ENCODE measurements at regions not wholly inside any gene's neighbourhood (a gene's known extent, or its start where the extent isn't known, plus 50 kb on each side); places are given as distances from the start of the nearest gene placed in this dataset.
A peak's percentile ranks its signal among the peaks of the same experiment; 100 is the strongest.

DNA sequence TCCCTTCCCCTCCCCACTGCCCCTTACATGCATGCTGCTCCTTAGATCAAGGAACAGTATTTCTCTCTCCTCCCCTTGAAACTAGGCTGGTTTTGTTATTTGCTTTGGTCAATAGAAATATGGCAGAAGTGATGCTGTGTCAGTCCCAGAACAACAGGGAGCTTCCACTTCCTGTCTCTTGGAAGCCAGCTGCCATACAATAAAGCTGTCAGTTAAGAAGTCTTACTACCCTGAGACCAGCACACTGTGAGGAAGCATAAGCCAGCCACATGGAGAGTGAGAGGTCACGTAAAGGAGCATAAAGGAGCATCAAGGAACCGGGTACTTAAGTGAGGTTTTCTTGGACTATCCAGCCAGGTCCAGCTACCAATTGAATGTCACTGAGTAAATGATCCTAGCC lies 126.6 kb downstream of the NOL4 start:
- Mint-ChIP-seq H3K9me3 (no peaks in the 10 kb centered on the region), H3K4me1 (no peaks in the 10 kb centered on the region), H3K4me3 (no peak overlapping the region), H3K27me3 (no peaks in the 10 kb centered on the region), H3K36me3 (no peaks in the 10 kb centered on the region), H3K27ac (no peak overlapping the region)
- no peak for DNase-seq
- no peak for ATAC-seq (ENCODE audit: low read depth in 2 of 2)

DNA sequence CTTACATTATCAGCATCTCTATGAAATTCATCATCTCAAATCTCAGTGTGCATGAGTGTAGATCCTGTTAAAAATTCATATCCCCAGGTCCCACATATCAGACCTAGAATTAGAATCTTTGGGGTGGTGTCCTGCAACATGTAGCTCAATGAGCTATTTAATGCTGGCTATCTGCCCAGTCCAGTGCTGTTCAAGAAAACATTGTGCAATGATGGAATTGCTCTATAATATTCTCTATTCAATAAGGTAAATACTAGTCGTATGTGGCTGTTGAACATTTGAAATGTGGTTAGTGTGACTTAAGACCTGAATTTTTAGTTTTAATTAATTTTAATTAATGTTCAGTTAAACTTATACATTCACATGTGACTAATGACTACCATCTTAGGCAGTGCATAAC lies 127.4 kb downstream of the NOL4 start:
- Mint-ChIP-seq H3K9me3 (no peaks in the 10 kb centered on the region), H3K36me3 (no peaks in the 10 kb centered on the region), H3K27me3 (no peaks in the 10 kb centered on the region), H3K4me3 (no peak overlapping the region), H3K27ac (no peak overlapping the region), H3K4me1 (no peaks in the 10 kb centered on the region)
- no peak for ATAC-seq (ENCODE audit: low read depth in 2 of 2)
- no peak for DNase-seq

DNA sequence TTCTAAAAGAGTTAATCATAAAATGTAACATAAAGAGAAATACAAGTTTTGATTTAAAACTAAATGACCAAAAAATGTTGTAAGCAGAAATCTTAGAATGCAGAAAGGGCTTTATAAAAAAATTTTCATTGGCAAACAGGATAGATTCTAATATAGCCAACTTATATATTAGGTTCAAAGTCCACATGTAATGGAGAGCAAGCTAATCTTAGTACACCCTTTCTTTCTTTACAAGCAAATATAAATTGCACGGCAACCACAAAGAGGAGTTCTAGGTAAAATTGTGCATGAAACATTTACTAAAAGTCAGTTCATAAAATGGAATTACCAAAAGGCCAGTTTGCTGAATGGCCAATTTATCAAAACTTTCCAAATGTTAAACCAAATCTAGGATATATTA lies 130.6 kb downstream of the NOL4 start:
- Mint-ChIP-seq H3K27me3 (no peaks in the 10 kb centered on the region), H3K27ac (no peak overlapping the region), H3K4me3 (no peak overlapping the region), H3K9me3 (peaks cover 0 to 4% (median 0%) of the 10 kb centered on the region in 7 donors), H3K4me1 (no peaks in the 10 kb centered on the region), H3K36me3 (no peaks in the 10 kb centered on the region)
- ATAC-seq (ENCODE audit: low read depth in 2 of 2) (no peak), DNase-seq (no peak)

DNA sequence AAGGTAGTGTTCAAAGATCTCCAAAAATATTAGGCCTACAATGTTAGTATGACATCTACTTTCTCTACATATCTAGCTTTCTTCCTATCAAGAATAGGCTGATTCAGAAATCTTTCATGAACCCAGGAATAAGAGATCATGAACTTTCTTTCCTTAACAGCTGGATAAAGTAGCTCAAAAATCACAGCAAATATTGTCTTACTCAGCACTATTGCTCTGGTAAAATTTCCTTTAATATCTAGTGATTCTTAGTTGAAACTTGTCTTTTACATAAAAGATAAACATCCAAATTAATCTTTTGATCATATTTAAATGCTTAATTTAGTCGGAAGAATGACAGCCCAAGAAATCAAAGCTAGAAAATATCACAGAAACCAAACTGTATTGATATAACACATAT lies 131.9 kb downstream of the NOL4 start:
- Mint-ChIP-seq H3K36me3 (no peaks in the 10 kb centered on the region), H3K27ac (no peak overlapping the region), H3K9me3 (peaks cover 0 to 4% (median 0%) of the 10 kb centered on the region in 7 donors), H3K27me3 (no peaks in the 10 kb centered on the region), H3K4me3 (no peak overlapping the region), H3K4me1 (no peaks in the 10 kb centered on the region)
- no peak for ATAC-seq (ENCODE audit: low read depth in 2 of 2)
- DNase-seq, result no peak

DNA sequence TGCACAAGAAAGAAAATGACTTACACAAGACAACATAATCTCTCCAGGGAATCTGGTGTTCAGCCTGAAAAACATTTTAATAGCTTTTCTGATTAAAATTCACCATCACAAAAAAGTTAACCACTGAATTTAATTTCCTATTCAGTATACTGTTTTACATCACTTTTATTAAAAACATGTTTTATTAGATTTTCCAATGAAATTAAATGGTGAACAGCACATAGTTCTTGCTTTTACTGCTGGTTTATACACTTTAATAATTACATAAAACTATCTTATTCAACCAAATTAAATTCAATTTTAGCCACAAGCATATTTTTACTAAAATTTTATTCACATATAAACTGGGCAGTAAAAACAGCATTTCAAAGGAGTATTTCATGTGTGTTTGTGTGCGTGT lies 138.3 kb downstream of the NOL4 start:
- peaks cover 0 to 4% (median 0%) of the 10 kb centered on the region in 7 donors for H3K9me3 Mint-ChIP-seq
- H3K36me3 Mint-ChIP-seq, result no peaks in the 10 kb centered on the region
- H3K4me3 Mint-ChIP-seq, result no peak overlapping the region
- no peaks in the 10 kb centered on the region for H3K27me3 Mint-ChIP-seq
- ATAC-seq (ENCODE audit: low read depth in 2 of 2) (no peak), DNase-seq (no peak)
- H3K27ac Mint-ChIP-seq, result no peak overlapping the region
- no peaks in the 10 kb centered on the region for H3K4me1 Mint-ChIP-seq

DNA sequence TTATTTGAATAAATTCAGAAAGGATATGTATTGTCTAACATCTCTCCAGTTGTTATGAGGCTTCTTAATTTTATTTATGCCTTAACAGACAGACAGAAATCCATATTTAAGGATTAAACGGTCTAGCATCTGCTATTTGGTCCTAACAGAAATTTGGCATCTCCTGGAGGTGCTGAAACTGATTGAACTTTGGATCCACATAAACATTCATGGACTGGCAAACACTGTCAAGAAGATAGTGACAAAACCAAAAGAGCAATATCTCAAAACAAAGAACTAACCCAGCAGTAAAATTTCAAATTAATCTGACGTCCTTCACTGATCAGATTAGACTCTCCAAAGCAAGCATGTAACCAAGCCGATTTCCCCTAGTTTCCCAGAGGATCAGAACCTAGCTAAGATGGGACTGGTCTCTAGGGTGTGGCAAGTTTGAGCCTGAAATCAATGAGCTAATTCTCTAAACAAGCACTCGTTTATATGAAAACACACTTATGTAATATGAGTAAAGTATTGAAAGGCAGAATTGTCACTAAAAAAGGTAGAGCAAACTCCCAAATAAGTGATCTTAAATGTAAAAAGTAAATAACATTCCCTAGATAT lies 139.5 kb downstream of the NOL4 start:
- H3K36me3 Mint-ChIP-seq, result no peaks in the 10 kb centered on the region
- H3K27me3 Mint-ChIP-seq, result no peaks in the 10 kb centered on the region
- no peaks in the 10 kb centered on the region for H3K4me1 Mint-ChIP-seq
- H3K9me3 Mint-ChIP-seq, result peaks cover 0 to under 1% (median 0%) of the 10 kb centered on the region in 7 donors
- DNase-seq (no peak), ATAC-seq (ENCODE audit: low read depth in 2 of 2) (no peak)
- H3K27ac Mint-ChIP-seq, result no peak overlapping the region
- H3K4me3 Mint-ChIP-seq, result no peak overlapping the region

GRCh38 chr18:34084635-34085034 lies 140.1 kb downstream of the NOL4 start:
- Mint-ChIP-seq H3K27me3 (no peaks in the 10 kb centered on the region), H3K9me3 (no peaks in the 10 kb centered on the region), H3K36me3 (no peaks in the 10 kb centered on the region), H3K27ac (no peak overlapping the region), H3K4me1 (no peaks in the 10 kb centered on the region), H3K4me3 (no peak overlapping the region)
- DNase-seq, result no peak
- no peak for ATAC-seq (ENCODE audit: low read depth in 2 of 2)

DNA sequence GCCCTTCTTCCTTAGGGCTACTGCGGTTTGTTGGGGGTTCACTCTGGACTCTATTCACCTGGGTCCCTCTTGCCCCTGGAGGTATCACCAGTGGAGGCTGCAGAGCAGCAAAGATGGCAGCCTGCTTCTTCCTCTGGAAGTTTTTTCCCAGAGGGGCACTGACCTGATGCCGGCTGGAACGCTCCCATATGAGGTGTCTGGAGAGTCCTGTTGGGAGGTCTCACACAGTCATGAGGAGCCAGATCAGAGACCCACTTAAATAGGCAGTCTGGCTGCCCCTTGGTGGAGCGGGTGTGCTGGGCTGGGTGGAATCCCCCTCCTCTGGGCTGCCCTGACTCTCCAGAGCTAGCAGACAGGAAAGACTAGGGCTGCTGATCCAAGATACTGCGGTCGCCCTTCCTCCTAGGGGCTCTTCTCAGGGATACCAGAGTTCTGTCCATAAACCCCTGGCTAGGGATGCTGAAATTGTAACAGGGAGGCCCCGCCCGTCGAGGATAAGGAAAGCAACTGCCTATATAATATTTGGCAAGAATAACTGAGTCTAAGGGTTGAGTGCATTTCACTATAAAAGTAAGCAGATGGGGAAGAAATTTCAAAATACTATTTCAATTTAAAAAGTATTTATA lies 140.7 kb downstream of the NOL4 start:
- H3K27ac Mint-ChIP-seq, result no peak overlapping the region

DNA sequence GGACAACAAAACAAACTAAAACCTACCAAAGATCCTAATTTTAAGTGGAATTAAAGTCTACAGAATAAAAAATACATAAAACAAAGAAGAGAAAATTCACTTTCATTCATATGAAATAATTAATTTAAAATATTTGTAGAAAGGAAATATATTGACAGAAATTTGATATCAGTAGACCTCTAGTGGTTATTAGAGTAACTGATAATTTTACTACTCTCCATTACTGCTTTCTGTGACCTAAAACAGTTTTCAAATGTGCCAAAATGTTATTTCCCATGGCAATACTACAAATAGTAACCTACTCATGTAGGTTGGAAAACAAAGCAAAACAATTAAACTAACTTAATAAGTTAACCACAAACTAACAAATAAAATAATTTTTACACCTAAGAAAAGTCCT lies 147.1 kb downstream of the NOL4 start:
- DNase-seq (no peak), ATAC-seq (ENCODE audit: low read depth in 2 of 2) (no peak)
- Mint-ChIP-seq H3K36me3 (no peaks in the 10 kb centered on the region), H3K4me1 (no peaks in the 10 kb centered on the region), H3K9me3 (peaks cover 0 to 4% (median 0%) of the 10 kb centered on the region in 7 donors), H3K27me3 (no peaks in the 10 kb centered on the region), H3K4me3 (no peak overlapping the region), H3K27ac (no peak overlapping the region)

More for the DNA sequence above, 140.7 kb downstream of the NOL4 start:
- no peak for DNase-seq
- Mint-ChIP-seq H3K36me3 (no peaks in the 10 kb centered on the region), H3K27me3 (no peaks in the 10 kb centered on the region), H3K4me1 (no peaks in the 10 kb centered on the region), H3K4me3 (no peak overlapping the region), H3K9me3 (peaks cover 0 to 4% (median 0%) of the 10 kb centered on the region in 7 donors)
- ATAC-seq (ENCODE audit: low read depth in 2 of 2), result no peak

- Mint-ChIP-seq H3K4me3 (no peak overlapping the region), H3K36me3 (no peaks in the 10 kb centered on the region), H3K27me3 (no peaks in the 10 kb centered on the region), H3K4me1 (no peaks in the 10 kb centered on the region), H3K9me3 (peaks cover 0 to 4% (median 0%) of the 10 kb centered on the region in 7 donors), H3K27ac (no peak overlapping the region)
- no peak for DNase-seq
- ATAC-seq (ENCODE audit: low read depth in 2 of 2), result no peak
These were observed 148.5 kb downstream of the NOL4 start for GRCh38 chr18:34075963-34076860.

DNA sequence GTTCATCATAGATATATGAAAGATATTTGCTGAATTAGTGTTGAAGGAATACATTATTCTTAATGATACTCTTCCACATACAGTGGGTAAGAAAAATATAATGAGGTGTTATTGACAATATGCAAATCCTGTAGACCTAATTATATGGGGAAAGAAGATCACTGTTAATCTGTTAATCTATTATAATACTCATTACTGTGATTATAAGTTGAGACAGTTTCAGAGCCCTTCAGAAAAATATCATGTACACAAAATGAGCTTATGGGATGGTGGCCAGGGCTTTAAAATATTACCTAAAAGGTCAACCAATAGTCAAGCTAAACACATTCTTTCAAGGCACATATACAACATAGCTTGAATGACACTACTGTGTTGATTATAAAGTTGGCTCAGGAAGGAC lies 163.5 kb downstream of the NOL4 start:
- DNase-seq, result no peak
- Mint-ChIP-seq H3K27ac (no peak overlapping the region), H3K4me1 (no peaks in the 10 kb centered on the region), H3K36me3 (no peaks in the 10 kb centered on the region), H3K9me3 (peaks cover 0 to 11% (median 2%) of the 10 kb centered on the region in 7 donors), H3K4me3 (no peak overlapping the region), H3K27me3 (no peaks in the 10 kb centered on the region)
- ATAC-seq (ENCODE audit: low read depth in 2 of 2), result no peak

GRCh38 chr18:34055227-34055626 lies 169.5 kb downstream of the NOL4 start:
- H3K9me3 Mint-ChIP-seq, result peaks cover 6 to 27% (median 14%) of the 10 kb centered on the region in 7 donors
- DNase-seq (no peak), ATAC-seq (ENCODE audit: low read depth in 2 of 2) (no peak)
- peak overlapping the region in 1 of 6 donors; percentile 22 for H3K27ac Mint-ChIP-seq
- H3K27me3 Mint-ChIP-seq, result no peaks in the 10 kb centered on the region
- no peak overlapping the region for H3K4me3 Mint-ChIP-seq
- H3K4me1 Mint-ChIP-seq, result no peaks in the 10 kb centered on the region
- H3K36me3 Mint-ChIP-seq, result peaks cover 0 to 8% of the 10 kb centered on the region in 2 donors

DNA sequence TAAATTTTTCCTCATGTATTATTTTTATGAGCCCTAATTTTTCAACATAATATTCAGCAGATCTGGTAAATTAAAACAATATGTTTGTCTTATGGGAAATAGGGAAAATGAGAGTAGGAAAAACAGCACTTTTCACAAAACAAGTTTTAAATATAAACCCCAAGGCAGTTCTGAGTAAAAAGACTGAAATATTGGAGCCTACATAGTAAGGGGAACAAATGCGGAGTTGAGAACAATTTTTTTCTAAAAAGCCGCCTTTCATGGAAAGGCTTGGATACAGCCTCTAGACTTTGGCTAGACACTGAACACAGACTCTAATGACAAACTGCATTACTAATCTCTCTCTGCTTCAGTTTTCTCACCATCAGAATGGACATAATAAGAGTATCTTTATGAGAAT lies 174.1 kb downstream of the NOL4 start:
- Mint-ChIP-seq H3K4me1 (no peaks in the 10 kb centered on the region), H3K27me3 (no peaks in the 10 kb centered on the region), H3K4me3 (no peak overlapping the region), H3K36me3 (peaks cover 0 to 5% of the 10 kb centered on the region in 2 donors), H3K9me3 (peaks cover 5 to 14% (median 9%) of the 10 kb centered on the region in 7 donors), H3K27ac (no peak overlapping the region)
- ATAC-seq (ENCODE audit: low read depth in 2 of 2) (no peak), DNase-seq (no peak)

DNA sequence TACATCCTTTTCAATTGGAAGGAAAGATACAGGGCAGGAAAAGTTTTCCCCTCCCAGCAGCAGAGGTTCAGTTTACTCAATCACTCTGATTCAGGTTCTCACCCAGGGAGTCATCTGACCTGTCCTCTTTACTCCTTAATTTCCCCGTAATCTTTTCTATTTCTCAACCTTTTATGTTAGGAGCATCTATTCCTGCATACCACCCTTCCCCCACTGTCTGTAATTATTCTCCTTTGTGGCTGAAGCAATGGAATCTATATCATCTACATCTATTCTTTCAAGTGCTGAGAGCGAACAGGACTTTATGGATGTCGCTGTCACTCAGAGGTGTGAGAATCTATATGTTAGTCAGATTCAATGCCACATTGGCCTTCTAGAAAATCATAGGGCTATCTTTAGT lies 175.2 kb downstream of the NOL4 start:
- no peak overlapping the region for H3K4me3 Mint-ChIP-seq
- DNase-seq, result no peak
- H3K9me3 Mint-ChIP-seq, result peaks cover 0 to 5% (median 2%) of the 10 kb centered on the region in 7 donors
- no peak overlapping the region for H3K27ac Mint-ChIP-seq
- H3K27me3 Mint-ChIP-seq, result no peaks in the 10 kb centered on the region
- no peaks in the 10 kb centered on the region for H3K4me1 Mint-ChIP-seq
- ATAC-seq (ENCODE audit: low read depth in 2 of 2), result no peak
- no peaks in the 10 kb centered on the region for H3K36me3 Mint-ChIP-seq
